Inferior parietal cortex (tissue), 1 donor: ENCODE measurements at regions not wholly inside any gene's neighbourhood (a gene's known extent, or its start where the extent isn't known, plus 50 kb on each side); places are given as distances from the start of the nearest gene placed in this dataset.

Source experiments
- DNase-seq: peaks from one replicate; pipeline ENCODE4 v3.0.0-alpha.2; 2016; ENCODE audit errors: extremely low spot score

DNA sequence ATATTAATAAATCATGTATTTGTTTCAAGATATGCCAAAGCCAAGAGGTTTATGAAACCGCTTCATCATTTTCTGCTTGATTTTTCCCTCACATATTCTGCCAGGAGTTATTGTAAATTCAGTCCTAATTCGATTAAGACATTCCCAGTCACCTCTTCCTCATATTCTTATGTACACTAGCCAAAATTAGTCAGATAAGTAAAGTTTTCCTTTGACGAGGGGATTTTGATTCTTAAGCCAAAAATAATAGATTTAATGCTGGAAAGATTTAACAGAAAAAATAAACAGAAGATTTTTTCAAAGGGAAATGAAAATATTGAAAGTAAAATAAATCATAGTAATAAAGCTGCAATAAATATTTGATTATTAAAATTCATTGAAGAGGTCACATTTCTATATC lies 51.0 kb upstream of the VEGFC start:
- no peak for DNase-seq

DNA sequence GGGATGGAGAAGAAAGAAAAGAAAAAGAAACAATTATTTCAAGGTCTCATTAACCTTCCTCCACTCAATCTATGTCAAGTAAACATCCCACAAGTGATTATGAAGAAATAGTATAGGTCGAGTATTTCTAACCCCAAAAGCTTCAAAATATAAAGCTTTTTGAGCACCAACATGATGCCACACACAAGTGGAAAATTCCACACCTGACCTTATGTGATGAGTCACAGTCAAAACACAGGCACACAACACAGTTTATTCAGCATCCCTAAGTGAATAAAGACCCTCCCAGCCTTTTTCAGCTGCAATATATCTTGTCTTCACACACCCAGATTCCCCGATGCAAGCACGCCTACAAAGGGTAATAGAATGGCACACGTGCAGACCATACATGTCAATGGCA lies 51.7 kb upstream of the VEGFC start:
- no peak for DNase-seq

DNA sequence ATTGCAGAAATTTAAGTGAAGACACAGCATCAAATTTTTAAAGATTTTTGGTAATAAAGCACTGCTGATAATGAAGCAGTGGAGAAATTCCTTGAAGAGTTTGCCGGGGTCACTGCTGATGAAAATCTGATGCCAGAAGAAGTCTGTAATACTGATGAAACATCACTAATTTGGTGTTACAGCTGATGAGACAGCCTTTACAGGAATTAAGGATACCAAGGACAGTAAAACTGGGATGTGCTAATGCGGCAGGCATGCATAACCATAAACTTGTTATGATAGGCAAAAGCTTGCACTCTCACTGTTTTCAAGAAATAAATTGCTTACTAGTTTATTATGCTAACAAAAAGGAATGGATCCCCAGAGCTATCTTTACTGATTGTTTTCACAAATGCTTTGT lies 52.9 kb upstream of the VEGFC start:
- no peak for DNase-seq

DNA sequence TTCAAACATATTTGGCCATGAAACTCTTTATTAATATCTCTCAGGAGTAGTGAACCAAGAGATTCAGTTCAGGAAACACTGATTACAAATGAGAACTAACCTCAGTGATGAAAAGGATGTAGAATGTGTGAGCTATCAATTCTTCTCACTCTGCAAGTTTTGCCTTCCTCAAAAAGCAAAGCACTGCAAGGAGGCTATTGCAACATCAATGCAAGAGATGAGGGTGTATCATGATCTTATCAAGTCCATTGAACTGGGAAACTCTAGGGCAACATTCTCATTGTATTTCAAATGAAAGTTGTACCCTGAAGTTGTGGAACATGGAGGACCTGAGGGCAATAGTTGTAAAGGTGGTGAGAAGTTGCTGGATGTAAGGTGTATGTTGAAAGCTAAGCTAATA lies 56.4 kb upstream of the VEGFC start:
- DNase-seq: no peak

DNA sequence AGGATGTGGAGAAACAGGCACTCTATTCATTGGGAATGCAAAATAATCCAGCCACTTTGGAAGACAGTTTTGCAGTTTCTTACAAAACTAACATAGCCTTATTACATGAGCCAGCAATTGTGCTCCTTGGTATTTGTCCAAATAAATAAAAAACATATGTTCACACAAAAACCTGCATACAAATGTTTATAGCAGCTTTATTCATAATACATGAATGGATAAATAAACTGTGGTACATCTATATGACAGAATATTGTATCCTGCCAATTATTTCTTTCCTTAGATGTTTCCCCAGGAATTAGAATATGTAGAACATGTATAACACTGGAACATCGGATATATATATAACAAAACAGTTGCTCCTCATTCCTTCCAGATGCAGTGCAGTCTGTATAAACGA lies 57.7 kb upstream of the VEGFC start:
- no peak for DNase-seq

DNA sequence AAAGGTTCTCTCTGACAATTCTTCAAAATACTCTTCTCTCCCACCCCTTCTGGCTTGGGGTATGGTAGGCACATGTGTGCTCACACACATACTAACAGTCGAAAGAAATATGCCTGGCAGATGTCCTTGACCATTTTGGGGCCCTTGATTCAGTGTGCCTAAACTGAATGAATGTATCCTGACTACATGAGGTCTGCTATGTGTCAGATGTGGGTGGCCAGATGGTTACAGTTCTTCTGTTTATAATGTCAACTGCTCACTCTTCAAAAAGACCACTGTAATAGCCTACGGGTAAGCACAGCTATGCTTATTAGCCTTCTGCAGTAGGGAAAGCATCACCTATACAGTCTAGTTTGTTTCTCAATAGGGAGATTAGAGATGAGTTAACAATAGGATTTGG lies 63.7 kb upstream of the VEGFC start:
- DNase-seq: no peak

DNA sequence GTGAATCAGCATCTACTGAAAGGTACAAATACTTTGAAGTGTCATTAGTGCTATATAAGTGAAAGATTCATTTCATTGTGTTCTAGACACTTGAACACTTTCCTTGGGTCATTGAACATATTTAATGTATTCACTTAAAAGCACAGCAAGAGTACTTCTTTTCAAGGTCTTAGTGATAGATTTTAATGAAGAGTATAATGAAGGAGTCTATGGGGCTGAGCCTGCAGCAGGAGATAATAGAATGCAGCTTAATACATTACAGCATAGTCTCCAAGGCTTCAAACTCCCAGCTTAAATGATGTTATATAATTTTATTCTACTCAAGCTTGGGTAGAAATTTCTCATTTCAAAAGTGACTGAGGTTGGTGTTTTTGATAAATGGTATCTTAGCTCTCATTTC lies 66.1 kb upstream of the VEGFC start:
- DNase-seq: no peak

DNA sequence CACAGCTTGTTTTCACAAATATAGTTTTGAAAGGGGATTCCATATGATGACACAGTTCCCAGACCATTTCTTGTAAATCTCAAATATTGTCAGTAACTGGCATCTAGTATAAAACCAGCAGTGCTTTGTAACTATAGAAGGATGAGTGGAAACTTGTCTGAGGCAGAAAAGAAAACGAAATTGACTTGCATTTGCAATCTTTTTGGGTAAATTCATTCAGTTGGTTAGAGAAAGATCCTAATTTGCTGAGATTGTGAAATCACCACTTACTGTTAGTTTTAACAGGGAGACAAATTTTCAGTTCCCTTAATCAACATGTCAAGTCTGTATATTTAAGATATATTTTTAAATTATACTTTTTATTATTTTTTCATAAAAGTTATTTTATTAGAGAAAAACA lies 71.5 kb upstream of the VEGFC start:
- DNase-seq: no peak

DNA sequence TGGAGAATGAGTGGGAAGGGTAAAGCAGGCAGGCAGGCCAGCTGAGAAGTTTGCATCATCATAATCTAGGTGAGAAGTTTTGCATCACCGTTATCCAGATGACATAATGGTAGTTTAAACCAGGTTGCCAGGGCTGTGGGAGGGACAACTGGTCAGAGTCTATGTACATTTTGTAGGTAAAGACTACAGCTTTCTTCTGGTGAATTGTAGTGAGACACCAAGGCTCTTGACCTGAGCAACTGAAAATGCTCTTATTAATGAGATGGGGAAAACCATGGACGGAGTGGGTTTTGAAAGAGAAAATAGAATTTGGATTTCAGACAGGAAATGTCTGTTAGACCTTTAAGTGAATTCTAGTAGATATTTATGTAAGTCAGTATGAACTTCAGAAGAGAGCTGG lies 76.0 kb upstream of the VEGFC start:
- no peak for DNase-seq

DNA sequence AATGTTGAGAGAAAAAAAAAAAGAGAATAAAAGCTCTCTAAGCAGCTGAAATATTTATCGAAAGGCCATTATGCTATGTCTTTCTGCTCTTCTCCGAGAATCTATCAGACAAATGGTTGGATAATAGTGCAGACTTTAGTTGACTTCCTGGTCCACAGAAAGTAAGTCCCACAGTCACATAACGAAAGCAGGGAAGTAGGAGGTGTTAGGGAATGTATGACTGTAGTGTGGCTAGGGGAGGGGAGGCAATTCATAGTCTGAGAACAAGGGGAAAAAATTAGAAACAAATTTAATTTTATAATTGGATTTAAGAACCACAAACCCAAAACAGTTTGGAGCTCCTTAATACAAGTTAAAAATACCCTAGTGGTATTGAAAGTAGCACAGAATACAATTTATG lies 79.7 kb upstream of the VEGFC start:
- no peak for DNase-seq

DNA sequence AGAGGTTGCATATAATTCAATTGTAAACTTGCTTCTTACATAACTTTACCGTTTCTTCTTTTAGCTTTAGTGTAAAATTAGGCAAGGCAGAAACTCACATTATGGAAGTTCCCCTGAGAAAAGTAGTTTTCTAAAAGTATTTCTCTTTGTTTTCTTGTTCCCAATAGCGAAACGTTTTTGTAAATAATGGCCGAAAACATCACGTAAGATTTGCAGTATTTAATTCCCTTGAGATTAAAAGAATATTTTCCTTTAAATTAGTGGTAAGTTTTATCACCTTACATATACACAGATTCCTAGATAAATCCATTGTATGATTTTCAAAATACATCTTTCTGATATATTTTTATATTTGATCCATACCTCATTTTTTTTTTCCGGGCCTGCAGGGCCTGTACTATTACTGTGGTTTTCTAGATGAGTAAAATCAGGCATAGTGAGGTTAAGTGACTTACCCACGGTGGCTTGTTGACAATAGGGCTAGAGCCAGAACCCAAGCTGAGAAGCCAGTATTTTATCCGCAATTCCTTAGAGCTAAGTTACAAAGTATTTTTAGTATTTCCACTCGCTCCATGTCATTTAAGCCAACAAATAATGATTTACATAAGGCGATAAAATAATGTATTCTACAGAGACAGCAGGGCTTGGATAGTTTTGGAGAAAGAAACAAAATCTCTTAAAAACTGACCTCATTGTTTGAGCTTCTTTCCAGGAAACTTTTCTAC lies 82.2 kb upstream of the VEGFC start:
- DNase-seq: no peak

DNA sequence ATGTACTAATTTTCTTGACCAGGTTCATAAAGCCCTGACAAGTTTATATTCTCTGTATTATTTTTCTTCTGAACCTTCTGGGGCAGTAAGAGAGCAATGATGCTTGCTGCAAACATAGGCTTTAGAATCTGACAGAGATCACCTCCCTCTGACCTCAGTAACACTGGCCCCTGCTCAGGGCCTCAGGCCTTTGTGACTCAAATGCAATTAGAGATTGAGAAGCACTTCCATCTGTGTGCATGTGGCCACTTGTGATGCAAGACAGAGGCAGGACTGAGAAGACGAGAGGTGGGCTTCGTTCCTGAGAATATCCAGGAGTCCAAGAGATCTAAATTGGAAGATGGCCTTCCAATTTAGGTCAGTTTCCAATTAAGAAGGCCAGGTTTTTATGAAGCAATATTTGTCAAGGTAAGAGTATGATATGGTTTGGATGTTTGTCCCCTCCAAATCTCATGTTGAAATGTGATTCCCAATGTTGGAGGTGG lies 82.8 kb upstream of the VEGFC start:
- no peak for DNase-seq

DNA sequence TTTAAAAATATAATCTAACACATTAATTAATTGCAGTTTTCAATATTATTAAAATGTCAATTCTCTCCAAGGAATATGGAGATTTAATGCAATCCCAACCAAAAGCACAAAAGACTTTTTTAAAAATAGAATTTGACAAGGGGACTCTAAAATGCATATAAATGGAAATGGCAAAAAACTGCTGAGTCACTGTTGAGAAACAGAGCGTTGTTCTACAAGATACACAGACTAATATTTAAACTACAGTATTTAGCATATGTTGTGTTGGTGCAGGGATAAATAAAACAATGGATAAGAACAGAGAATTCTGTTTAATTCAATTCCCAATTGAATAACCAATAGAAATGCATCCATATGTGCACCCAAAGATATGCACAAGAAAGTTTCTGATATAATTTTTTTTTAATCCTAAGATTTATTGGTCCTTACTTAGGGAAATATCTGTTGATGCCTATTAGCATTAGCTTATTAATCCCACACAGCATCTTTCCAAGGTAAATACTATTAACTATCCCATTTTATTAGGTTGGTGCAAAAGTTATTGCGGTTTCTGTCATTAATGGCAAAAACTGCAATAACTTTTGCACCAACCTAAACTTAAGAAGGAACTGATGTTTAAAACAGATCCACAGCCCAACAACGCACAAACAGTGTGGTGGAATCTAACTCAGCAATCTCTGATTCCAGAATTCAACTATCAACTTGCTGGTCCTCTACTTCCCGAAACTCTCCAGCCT lies 86.8 kb upstream of the VEGFC start:
- no peak for DNase-seq

DNA sequence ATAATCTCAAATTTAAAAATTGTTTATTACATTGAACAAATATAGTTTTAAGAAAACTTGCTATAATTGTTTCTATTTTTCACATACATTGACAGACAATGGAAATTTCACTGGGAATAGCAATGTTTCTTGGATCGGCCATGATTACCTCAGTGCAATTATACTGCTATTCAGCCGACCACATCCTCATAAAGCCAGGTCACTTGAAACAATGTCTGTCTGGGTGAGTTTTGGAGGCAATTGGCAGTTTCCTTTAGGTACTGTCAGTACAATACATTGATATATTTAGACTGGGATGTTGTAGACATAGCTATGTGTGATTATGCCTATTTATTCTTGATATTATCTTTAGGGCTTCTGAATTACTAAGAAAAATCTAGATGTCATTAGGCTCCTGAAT lies 89.5 kb upstream of the VEGFC start:
- DNase-seq: no peak

DNA sequence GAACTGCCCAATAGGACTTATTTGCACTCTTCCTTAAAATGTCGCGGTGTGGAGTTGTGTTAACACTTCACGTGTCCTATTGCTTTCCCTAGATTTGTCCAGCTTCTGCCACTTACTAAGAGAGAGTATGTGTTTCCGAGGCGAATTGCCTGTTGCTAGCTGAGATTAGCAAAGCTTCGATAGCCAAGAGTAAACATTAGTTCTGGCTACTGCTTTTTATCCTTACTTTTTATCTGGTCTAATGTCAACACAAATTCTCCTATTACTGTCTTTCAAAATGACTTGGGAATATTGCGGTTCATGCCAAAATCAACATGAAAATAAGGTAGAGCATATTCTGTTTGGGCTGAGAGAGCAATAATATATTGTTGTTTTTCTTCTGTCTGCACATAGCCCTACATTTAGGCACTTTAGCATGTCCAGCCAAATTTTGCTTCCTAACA lies 90.4 kb upstream of the VEGFC start:
- DNase-seq: no peak

DNA sequence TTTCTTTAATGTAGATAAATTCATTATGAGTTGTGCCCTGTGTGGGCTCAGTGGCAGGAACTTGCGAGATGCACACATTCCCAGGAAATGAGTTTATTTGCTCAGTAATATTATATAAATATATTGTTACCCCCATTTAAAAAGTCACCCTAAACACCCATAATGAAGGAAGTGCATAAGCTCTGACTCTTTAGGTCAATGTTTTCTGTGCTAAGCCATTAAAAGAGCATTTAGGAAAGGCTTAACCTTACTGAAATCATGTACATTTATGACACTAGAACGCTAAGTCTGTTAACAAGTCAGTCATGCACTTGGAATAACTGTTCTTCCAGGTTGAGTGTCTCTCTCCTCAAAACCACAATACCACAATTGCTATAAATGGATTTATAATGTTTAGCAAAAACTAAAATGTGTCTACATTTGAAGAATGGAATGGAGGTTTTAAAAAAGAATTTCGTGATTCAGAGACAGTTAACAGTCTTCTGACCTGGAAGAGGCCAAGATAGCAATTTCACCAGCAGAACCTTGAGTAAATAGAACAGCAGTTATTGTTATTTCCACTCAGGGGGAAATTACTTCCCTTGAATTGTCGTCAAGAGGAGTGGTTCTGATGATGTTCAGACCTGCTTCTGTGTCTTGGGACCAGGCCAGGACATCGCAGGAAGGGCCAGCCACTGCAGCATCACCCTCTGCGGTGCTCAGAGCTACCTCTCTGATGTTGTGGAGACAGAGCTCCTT lies 91.1 kb upstream of the VEGFC start:
- no peak for DNase-seq

DNA sequence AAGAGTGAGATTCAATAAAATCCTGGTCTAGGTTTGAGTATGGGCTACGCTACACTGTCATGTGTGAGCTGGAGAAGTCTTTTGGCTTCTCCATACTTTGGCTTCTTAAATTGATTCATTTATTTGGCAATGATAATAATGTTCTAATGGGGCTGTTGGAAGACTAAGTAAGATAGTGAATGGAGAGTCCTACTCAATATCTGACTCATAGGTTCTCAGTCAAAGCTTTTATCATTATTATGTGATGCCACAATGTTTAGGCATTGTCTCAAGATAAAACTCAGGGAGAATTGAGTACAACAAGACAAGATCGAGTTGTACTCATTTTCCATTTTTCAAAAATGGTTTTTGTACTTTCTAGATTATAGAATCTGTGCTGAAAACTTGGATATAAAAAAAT lies 92.5 kb upstream of the VEGFC start:
- DNase-seq: no peak

DNA sequence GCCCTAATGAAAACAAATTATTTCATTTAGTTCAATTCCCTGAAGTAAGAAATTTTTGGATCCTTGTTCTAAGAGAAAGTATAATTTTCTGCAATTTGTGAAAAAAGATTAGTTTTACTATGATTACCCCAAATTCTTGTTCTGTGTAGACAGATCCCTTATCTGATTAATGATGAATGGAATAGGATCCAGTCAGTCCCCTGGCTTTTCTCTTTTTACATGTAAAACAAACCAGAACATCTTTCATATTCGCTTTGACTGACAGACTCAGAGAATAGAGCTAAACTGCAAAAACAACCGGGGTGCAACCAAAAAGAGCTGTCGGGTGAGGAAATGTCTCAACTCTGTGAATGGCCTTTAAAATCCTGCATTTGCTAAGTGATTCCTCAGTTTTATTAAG lies 93.4 kb upstream of the VEGFC start:
- DNase-seq: no peak

DNA sequence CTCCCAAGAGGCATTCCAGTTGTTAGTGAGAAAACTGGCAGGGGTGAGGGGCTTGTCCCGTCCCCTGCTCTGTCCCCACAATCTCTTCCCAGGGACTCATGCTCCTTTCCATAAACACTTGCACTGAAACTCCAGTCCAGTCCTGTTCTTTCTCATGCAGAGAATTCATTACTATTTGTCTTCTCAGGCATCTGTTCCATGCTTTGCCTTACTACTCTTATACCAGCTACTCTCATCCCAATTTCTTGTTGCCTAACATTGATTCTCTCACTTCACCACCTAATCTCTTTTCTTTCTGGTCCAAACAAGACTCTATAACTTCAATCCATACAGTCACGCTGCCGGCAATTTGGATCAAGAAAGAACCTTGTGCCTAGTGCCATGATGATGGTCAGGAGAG lies 97.1 kb upstream of the VEGFC start:
- no peak for DNase-seq

DNA sequence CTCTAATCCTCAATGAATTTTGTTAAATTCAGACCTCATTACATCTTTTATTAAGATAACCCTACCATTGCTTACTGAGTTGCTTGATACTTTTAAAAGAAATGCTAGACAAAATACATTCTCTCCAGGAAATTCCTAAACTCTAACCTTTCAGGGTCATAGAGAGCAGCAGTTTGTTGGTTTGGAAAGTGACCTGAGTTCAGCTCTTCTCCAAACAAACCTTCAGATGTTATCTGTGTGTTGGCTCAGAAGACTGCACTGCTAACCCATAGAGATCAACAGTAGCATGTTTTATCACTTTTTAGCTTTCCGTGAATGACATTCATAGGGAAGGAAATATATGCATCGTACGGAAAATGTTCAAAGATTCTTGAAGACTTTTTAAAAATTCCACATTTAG lies 101.8 kb upstream of the VEGFC start:
- DNase-seq: no peak

DNA sequence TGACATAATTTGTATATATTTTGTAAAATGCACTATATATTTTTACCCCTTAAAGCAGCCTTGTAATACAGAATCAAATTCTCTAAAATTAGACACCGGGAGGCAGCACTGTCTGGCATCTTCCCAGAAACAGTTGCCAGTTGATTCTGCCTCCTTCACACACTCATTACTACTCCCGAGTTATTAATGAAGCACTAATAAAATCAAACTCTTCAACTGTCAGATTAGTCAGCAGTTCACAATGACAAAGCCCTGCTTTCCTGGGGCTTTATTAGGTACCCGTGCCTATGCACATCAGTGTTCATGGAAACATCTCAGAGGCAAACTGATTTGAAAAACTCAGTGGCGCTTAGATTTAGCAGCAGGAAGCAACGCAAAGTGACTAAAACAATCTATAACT lies 103.5 kb upstream of the VEGFC start:
- DNase-seq: no peak

DNA sequence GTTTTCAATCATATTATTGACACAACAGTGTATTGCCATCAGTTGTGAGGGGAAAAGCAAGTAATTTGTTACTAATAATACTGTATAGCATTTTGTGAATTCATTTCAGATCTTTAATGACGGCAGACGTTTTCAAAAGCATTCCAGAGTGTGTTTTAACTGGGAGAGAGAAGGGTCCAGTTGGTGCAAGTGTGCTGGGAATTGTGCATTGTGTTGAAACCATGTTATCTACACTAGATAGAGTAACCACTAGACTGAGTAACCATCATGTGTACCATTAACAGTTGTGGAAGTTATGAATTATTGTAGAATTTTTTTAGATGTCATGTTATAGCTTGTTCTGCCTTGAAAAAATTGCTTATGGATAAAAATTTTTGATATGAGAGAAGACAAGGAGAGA lies 104.5 kb upstream of the VEGFC start:
- no peak for DNase-seq

DNA sequence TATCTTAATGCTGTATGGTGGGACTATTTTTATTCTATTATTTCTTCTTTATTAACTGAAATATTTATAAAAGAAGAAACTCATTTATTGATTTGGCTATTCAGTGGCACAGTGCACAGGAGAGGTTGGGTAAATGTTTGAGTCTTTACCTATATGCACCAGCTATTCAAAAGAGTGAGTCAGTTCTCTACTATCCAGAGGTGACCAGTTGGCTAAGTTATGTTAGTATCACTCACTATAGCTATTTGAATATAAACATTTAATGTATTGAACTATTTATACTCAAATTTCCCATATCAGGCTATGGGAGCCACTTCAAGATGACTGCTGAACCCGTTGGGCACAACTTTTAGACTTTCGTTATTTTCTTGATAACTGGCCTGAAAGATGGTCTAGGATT lies 106.1 kb upstream of the VEGFC start:
- no peak for DNase-seq
